Fibroblast of pulmonary artery (primary cell): ENCODE measurements at regions not wholly inside any gene's neighbourhood (a gene's known extent, or its start where the extent isn't known, plus 50 kb on each side); places are given as distances from the start of the nearest gene placed in this dataset.

ENCODE experiments used
- DNase-seq: peaks from one replicate; pipeline ENCODE4 v3.0.0-alpha.2; 2010; ENCODE audit warnings: low read depth
- H3K4me3 ChIP-seq: replicated peaks from 2 replicates; pipeline ENCODE4 v1.5.1; 2011; ENCODE audit warnings: low read depth, mild to moderate bottlenecking, control low read depth, low read length, moderate library complexity
- CTCF ChIP-seq: IDR thresholded peaks from 2 replicates; pipeline ENCODE4 v1.5.1; 2011; ENCODE audit warnings: mild to moderate bottlenecking, control low read depth, low read length, inconsistent platforms; ENCODE audit errors: missing control alignments

GRCh38 chr7:115493381-115493780 lies 537.2 kb downstream of the TFEC start:
- H3K4me3 ChIP-seq, result no peak overlapping the region
- DNase-seq, result peak; percentile 39
- TF ChIP-seq CTCF, result no peak

- DNase-seq, result peak; percentile 23
- no peak for TF ChIP-seq CTCF
- H3K4me3 ChIP-seq, result no peak overlapping the region
Observed at GRCh38 chr7:115491744-115492380, 538.7 kb downstream of the TFEC start.

GRCh38 chr7:115479448-115479847 lies 551.1 kb downstream of the TFEC start:
- no peak for DNase-seq
- TF ChIP-seq CTCF, result no peak
- H3K4me3 ChIP-seq, result no peak overlapping the region

- no peak overlapping the region for H3K4me3 ChIP-seq
- TF ChIP-seq CTCF, result no peak
- no peak for DNase-seq
Observed at GRCh38 chr7:115478426-115478825, 552.1 kb downstream of the TFEC start.

GRCh38 chr7:115477193-115477651 lies 553.3 kb downstream of the TFEC start:
- peak; percentile 26 for DNase-seq
- peak overlapping the region; percentile 50 for H3K4me3 ChIP-seq
- no peak for TF ChIP-seq CTCF

GRCh38 chr7:115476671-115477181 lies 553.8 kb downstream of the TFEC start:
- H3K4me3 ChIP-seq, result peak overlapping the region; percentile 50
- no peak for TF ChIP-seq CTCF
- no peak for DNase-seq
